Endothelial cell of umbilical vein (primary cell): ENCODE measurements at regions not wholly inside any gene's neighbourhood (a gene's known extent, or its start where the extent isn't known, plus 50 kb on each side); places are given as distances from the start of the nearest gene placed in this dataset.

ENCODE experiments used
- BruUV-seq: library from RNA; stranded (reverse); fragments of 400-500 nt; replicated peaks from 2 replicates; lab custom pipeline; 2021; lab: Mats Ljungman, UMichigan
- CTCF ChIA-PET: fragments of 300-600, 350-600 bp; sonication (Branson Sonifier 250); formaldehyde crosslinking; loops from one replicate; lab custom pipeline; 2021; ENCODE audit warnings: antibody characterized with exemption, inconsistent platforms; lab: Charles Lee
- POLR2A ChIA-PET: fragments of 300-600, 350-600 bp; sonication (Branson Sonifier 250); formaldehyde crosslinking; loops from one replicate; lab custom pipeline; 2021; ENCODE audit warnings: antibody characterized with exemption, inconsistent platforms; lab: Charles Lee
- DNase-seq: peaks from one replicate; pipeline ENCODE4 v3.0.0-alpha.2; 2011; ENCODE audit warnings: low read depth, low spot score
- FAIRE-seq: peaks from 2 replicates; lab custom pipeline; 2011; peaks lifted over from hg19 to GRCh38; lab: Jason Lieb, UNC
- H2AFZ ChIP-seq: 2 replicates; pipeline ENCODE4 v1.6.0; 2012; ENCODE audit warnings: low read depth, low read length, control low read depth, inconsistent platforms
- H3K27ac ChIP-seq: 2 replicates; pipeline ENCODE4 v1.5.1; 2011; ENCODE audit warnings: low read depth, mild to moderate bottlenecking, control low read depth, low read length, moderate library complexity; ENCODE audit not compliant: insufficient read depth
- H3K27me3 ChIP-seq, 2 experiments: 2 replicates each; pipeline versions ENCODE4 v1.6.0 to v1.6.1; 2011; ENCODE audit warnings: low read length in 2 of 2, mixed read lengths in 1 of 2; ENCODE audit not compliant: control insufficient read depth in 2 of 2, insufficient read depth in 2 of 2
- H3K36me3 ChIP-seq, 2 experiments: 2 replicates in 1 of 2; 3 replicates in 1 of 2; pipeline ENCODE4 v1.5.1; 2011; ENCODE audit warnings: low read length in 2 of 2, mild to moderate bottlenecking in 1 of 2, moderate library complexity in 1 of 2; ENCODE audit not compliant: control insufficient read depth in 2 of 2, insufficient read depth in 2 of 2; ENCODE audit errors: extremely low read depth in 1 of 2
- H3K4me1 ChIP-seq: 3 replicates; pipeline ENCODE4 v1.5.1; 2011; ENCODE audit warnings: mild to moderate bottlenecking, low read length; ENCODE audit not compliant: control insufficient read depth, insufficient read depth; ENCODE audit errors: extremely low read depth
- H3K4me2 ChIP-seq: 2 replicates; pipeline ENCODE4 v1.6.1; 2011; ENCODE audit warnings: low read length, control low read depth, mixed read lengths; ENCODE audit not compliant: insufficient read depth
- H3K4me3 ChIP-seq, 3 experiments: fragments of 200-600 bp in 1 of 3; sonication (generic), shearing (Covaris generic) in 1 of 3; replicated peaks in 1 of 3; 2 replicates each; pipeline ENCODE4 v1.5.1; 2011 to 2016; ENCODE audit warnings: control low read depth in 3 of 3, low read length in 3 of 3, mild to moderate bottlenecking in 2 of 3, inconsistent platforms in 1 of 3, low read depth in 1 of 3, moderate library complexity in 1 of 3; ENCODE audit not compliant: insufficient read depth in 1 of 3
- H3K79me2 ChIP-seq: 2 replicates; pipeline ENCODE4 v1.6.0; 2012; ENCODE audit warnings: low read length, inconsistent platforms; ENCODE audit not compliant: control insufficient read depth, insufficient read depth
- H3K9ac ChIP-seq: replicated peaks from 2 replicates; pipeline ENCODE3; 2011; ENCODE audit warnings: low read length, control low read depth; ENCODE audit not compliant: insufficient read depth; ENCODE audit errors: extremely low read depth
- H3K9me1 ChIP-seq: replicated peaks from 3 replicates; pipeline ENCODE4 v1.6.0; 2011; ENCODE audit warnings: mild to moderate bottlenecking, low read length; ENCODE audit not compliant: control insufficient read depth, insufficient read depth; ENCODE audit errors: extremely low read depth
- H3K9me3 ChIP-seq: replicated peaks from 2 replicates; pipeline ENCODE4 v1.5.1; 2012; ENCODE audit warnings: low read length, inconsistent platforms; ENCODE audit not compliant: control insufficient read depth, insufficient read depth
- H4K20me1 ChIP-seq: replicated peaks from 2 replicates; pipeline ENCODE3; 2011; ENCODE audit warnings: mild to moderate bottlenecking, low read length; ENCODE audit not compliant: control insufficient read depth, insufficient read depth; ENCODE audit errors: extremely low read depth
- CTCF ChIP-seq, 2 donors: IDR thresholded peaks; 1 replicate in 1 of 2; 2 replicates in 1 of 2; pipeline ENCODE4 v1.5.1; 2011; ENCODE audit warnings: low read length in 2 of 2, mild to moderate bottlenecking in 2 of 2, moderate library complexity in 2 of 2, control low read depth in 1 of 2, inconsistent platforms in 1 of 2, low read depth in 1 of 2; ENCODE audit not compliant: insufficient read depth in 1 of 2; ENCODE audit errors: extremely low read depth in 1 of 2
- EZH2 ChIP-seq: IDR thresholded peaks from 2 replicates; pipeline ENCODE4 v1.6.1; 2012; ENCODE audit warnings: borderline replicate concordance, low read depth, mild to moderate bottlenecking, moderate library complexity, low read length, inconsistent platforms; ENCODE audit not compliant: severe bottlenecking
- FOS ChIP-seq: IDR thresholded peaks from 2 replicates; pipeline ENCODE4 v1.6.1; 2011; ENCODE audit warnings: mild to moderate bottlenecking, low read length, moderate library complexity, borderline replicate concordance; ENCODE audit not compliant: insufficient read depth
- GATA2 ChIP-seq: IDR thresholded peaks from 2 replicates; pipeline ENCODE4 v1.7.0; 2011; ENCODE audit warnings: low read depth, mild to moderate bottlenecking, moderate library complexity, mixed read lengths, low read length; ENCODE audit not compliant: insufficient read length, insufficient read depth
- JUN ChIP-seq: IDR thresholded peaks from 2 replicates; pipeline ENCODE4 v1.6.1; 2011; ENCODE audit warnings: borderline replicate concordance, low read depth; ENCODE audit not compliant: insufficient read length, insufficient read depth
- MAX ChIP-seq: IDR thresholded peaks from 2 replicates; pipeline ENCODE4 v1.6.1; 2011; ENCODE audit not compliant: insufficient read depth, insufficient read length
- MYC ChIP-seq: IDR thresholded peaks from one replicate; pipeline ENCODE4 v1.6.1; 2011; ENCODE audit warnings: mild to moderate bottlenecking, low read depth, low read length
- POLR2A ChIP-seq: IDR thresholded peaks from 2 replicates; pipeline ENCODE4 v1.6.1; 2012; ENCODE audit warnings: low read depth, mild to moderate bottlenecking, control low read depth, low read length
- POLR2AphosphoS5 ChIP-seq: IDR thresholded peaks from 2 replicates; pipeline ENCODE4 v1.6.1; 2012; ENCODE audit warnings: low read depth, mild to moderate bottlenecking, control low read depth, low read length, moderate library complexity; ENCODE audit not compliant: insufficient read depth
- dilution Hi-C: fragments of 300-500 bp; cut with MboI; formaldehyde crosslinking; loops from one replicate; pipeline ENCODE4 v1.15.0; 2019; ENCODE audit warnings: low sequenced_read_pairs; ENCODE audit not compliant: extremely low pct_ligation_motif_present
- intact Hi-C: fragments of 100-400 bp; cut with micrococcal nuclease; formaldehyde crosslinking; loops from one replicate; pipeline ENCODE4 v1.10.0; 2022

GRCh38 chr9:115275753-115276152, 157.8 kb upstream of the TNC start:
- dilution Hi-C loops (no loop called here), intact Hi-C loops (no loop called here)
- Histone ChIP-seq H2AFZ (no peak overlapping the region), H3K9me3 (no peaks in the 10 kb centered on the region), H3K4me3 (no peak overlapping the region), H3K27me3 (no peaks in the 10 kb centered on the region), H3K79me2 (no peaks in the 10 kb centered on the region), H3K4me2 (no peak overlapping the region), H3K27ac (no peak overlapping the region), H3K9ac (no peak overlapping the region), H4K20me1 (no peaks in the 10 kb centered on the region), H3K36me3 (no peaks in the 10 kb centered on the region), H3K4me1 (no peaks in the 10 kb centered on the region), H3K9me1 (no peaks in the 10 kb centered on the region)
- no TSS peak for BruUV-seq
- ChIA-PET POLR2A (no interaction called here), CTCF (no interaction called here)
- no peak for TF ChIP-seq CTCF (IDR thresholded peaks at IDR 0.05; ENCODE audit: extremely low read depth in 1 of 2, insufficient read depth in 1 of 2, low read depth in 1 of 2, low read length in 2 of 2)
- no peak for TF ChIP-seq FOS
- TF ChIP-seq POLR2AphosphoS5 = no peak
- no peak for TF ChIP-seq MAX
- no peak for TF ChIP-seq POLR2A
- no peak for TF ChIP-seq EZH2
- no peak for TF ChIP-seq GATA2
- TF ChIP-seq JUN = no peak
- TF ChIP-seq MYC = no peak
- no peak for DNase-seq
- no peak for FAIRE-seq
